ENCODE measurements at regions not wholly inside any gene's neighbourhood (a gene's known extent, or its start where the extent isn't known, plus 50 kb on each side); places are given as distances from the start of the nearest gene placed in this dataset.

- POLR2A ChIA-PET (ENCODE audit: low non-redundant PET) = no interaction called here
These were observed 171.4 kb downstream of the SOX4 start for GRCh38 chr6:21764989-21765388.

GRCh38 chr6:21767891-21768648 is 174.5 kb downstream of the SOX4 start:
- ChIA-PET CTCF (interaction anchor here (0.6 to 0.7 kb wide), 2 partner anchors 41 to 626 kb away, joined by 3 to 4 read pairs; no protein-coding TSS in a partner anchor), POLR2A (ENCODE audit: low non-redundant PET) (no interaction called here)
- no peak overlapping the region for H3K27ac ChIP-seq
- no peak for TF ChIP-seq CTCF (conservative IDR thresholded peaks at IDR 0.05; ENCODE audit: low read depth)
- no peak for DNase-seq (ENCODE audit: low spot score)

More at GRCh38 chr6:21764989-21765388, 171.4 kb downstream of the SOX4 start:
- DNase-seq (ENCODE audit: low spot score) = no peak
- CTCF ChIA-PET = no interaction called here
- no peak for TF ChIP-seq CTCF (conservative IDR thresholded peaks at IDR 0.05; ENCODE audit: low read depth)
- no peak overlapping the region for H3K27ac ChIP-seq

GRCh38 chr6:21769405-21769861 is 175.9 kb downstream of the SOX4 start:
- POLR2A ChIA-PET (ENCODE audit: low non-redundant PET) = no interaction called here
- CTCF ChIA-PET = interaction anchor here (0.6 kb wide), 2 partner anchors 9 to 197 kb away, joined by 3 read pairs; no protein-coding TSS in a partner anchor
- DNase-seq (ENCODE audit: low spot score) = no peak
- no peak overlapping the region for H3K27ac ChIP-seq
- TF ChIP-seq CTCF (conservative IDR thresholded peaks at IDR 0.05; ENCODE audit: low read depth) = no peak

GRCh38 chr6:21769968-21770367 is 176.4 kb downstream of the SOX4 start:
- CTCF ChIA-PET = interaction anchor here (0.6 kb wide), 1 partner anchor 197 kb away, joined by 3 read pairs; no protein-coding TSS in a partner anchor
- POLR2A ChIA-PET (ENCODE audit: low non-redundant PET) = no interaction called here
- no peak for DNase-seq (ENCODE audit: low spot score)
- H3K27ac ChIP-seq = peak overlapping the region; percentile 33; the same call in 1 of the 2 replicates
- TF ChIP-seq CTCF (conservative IDR thresholded peaks at IDR 0.05; ENCODE audit: low read depth) = no peak

GRCh38 chr6:21771626-21772320 is 178.2 kb downstream of the SOX4 start:
- no peak for TF ChIP-seq CTCF (conservative IDR thresholded peaks at IDR 0.05; ENCODE audit: low read depth)
- no peak overlapping the region for H3K27ac ChIP-seq
- CTCF ChIA-PET = interaction anchor here (0.5 kb wide), 1 partner anchor 21 kb away, joined by 3 read pairs; no protein-coding TSS in a partner anchor
- POLR2A ChIA-PET (ENCODE audit: low non-redundant PET) = no interaction called here
- DNase-seq (ENCODE audit: low spot score) = no peak

- POLR2A ChIA-PET (ENCODE audit: low non-redundant PET) = no interaction called here
- CTCF ChIA-PET = interaction anchor here (0.5 kb wide), 1 partner anchor 20 kb away, joined by 3 read pairs; no protein-coding TSS in a partner anchor
These were observed 178.9 kb downstream of the SOX4 start for GRCh38 chr6:21772477-21772876.

More at GRCh38 chr6:21772477-21772876, 178.9 kb downstream of the SOX4 start:
- H3K27ac ChIP-seq = no peak overlapping the region
- no peak for DNase-seq (ENCODE audit: low spot score)
- no peak for TF ChIP-seq CTCF (conservative IDR thresholded peaks at IDR 0.05; ENCODE audit: low read depth)

Measured in RWPE1 (cell line).